WTC11 (cell line): ENCODE measurements at regions not wholly inside any gene's neighbourhood (a gene's known extent, or its start where the extent isn't known, plus 50 kb on each side); places are given as distances from the start of the nearest gene placed in this dataset.
A peak's percentile ranks its signal among the peaks of the same experiment; 100 is the strongest.

Source experiments
- ATAC-seq: fragments of 200-7000 bp; cut with Tn5 transposase; 2 replicates; pipeline ENCODE4 v1.10.0; 2021; ENCODE audit warnings: mild to moderate bottlenecking, moderate library complexity
- CTCF ChIA-PET: fragments of 300-600 bp; sonication (Branson Sonifier 250); formaldehyde crosslinking; loops from one replicate; lab custom pipeline; 2021; ENCODE audit warnings: antibody characterized with exemption; lab: Charles Lee
- POLR2A ChIA-PET: fragments of 350-600 bp; sonication (Branson Sonifier 250); formaldehyde crosslinking; loops from one replicate; lab custom pipeline; 2021; ENCODE audit warnings: antibody characterized with exemption; lab: Charles Lee
- DNase-seq: peaks from one replicate; pipeline ENCODE4 v3.0.0; 2021; ENCODE audit warnings: low spot score
- H3K27ac Mint-ChIP-seq: 2 replicates; pipeline ENCODE4 v1.8.0; 2021; ENCODE audit warnings: mixed read lengths
- H3K27me3 Mint-ChIP-seq: 2 replicates; pipeline ENCODE4 v1.8.0; 2021; ENCODE audit warnings: low read depth, mild to moderate bottlenecking, moderate library complexity, mixed read lengths
- H3K36me3 Mint-ChIP-seq: 2 replicates; pipeline ENCODE4 v1.8.0; 2021; ENCODE audit warnings: mixed read lengths
- H3K4me1 Mint-ChIP-seq: 2 replicates; pipeline ENCODE4 v1.8.0; 2022; ENCODE audit warnings: mixed read lengths
- H3K4me3 Mint-ChIP-seq: 2 replicates; pipeline ENCODE4 v1.8.0; 2021; ENCODE audit warnings: mild to moderate bottlenecking, moderate library complexity, mixed read lengths
- H3K9me3 Mint-ChIP-seq: 2 replicates; pipeline ENCODE4 v1.8.0; 2021; ENCODE audit warnings: mixed read lengths
- CBFB ChIP-seq: sonication (generic); formaldehyde crosslinking; IDR thresholded peaks from 2 replicates; pipeline ENCODE4 v1.8.1; 2022; ENCODE audit warnings: mild to moderate bottlenecking, low read depth, missing genetic modification reagents
- ELF4 ChIP-seq: sonication (generic); formaldehyde crosslinking; IDR thresholded peaks from 2 replicates; pipeline ENCODE4 v1.8.1; 2022; ENCODE audit warnings: low read depth, mild to moderate bottlenecking, moderate library complexity, missing genetic modification reagents
- ESRRA ChIP-seq: sonication (generic); formaldehyde crosslinking; IDR thresholded peaks from 2 replicates; pipeline ENCODE4 v1.8.1; 2022; ENCODE audit warnings: mild to moderate bottlenecking, missing genetic modification reagents, borderline replicate concordance
- FOXK1 ChIP-seq: sonication (generic); formaldehyde crosslinking; IDR thresholded peaks from 2 replicates; pipeline ENCODE4 v1.8.0; 2022; ENCODE audit warnings: mild to moderate bottlenecking, moderate library complexity, missing genetic modification reagents
- MAX ChIP-seq: sonication (generic); formaldehyde crosslinking; IDR thresholded peaks from 2 replicates; pipeline ENCODE4 v1.8.0; 2022; ENCODE audit warnings: mild to moderate bottlenecking, missing genetic modification reagents
- MYBL2 ChIP-seq: sonication (generic); formaldehyde crosslinking; IDR thresholded peaks from 2 replicates; pipeline ENCODE4 v1.8.1; 2023; ENCODE audit warnings: mild to moderate bottlenecking, moderate library complexity, missing genetic modification reagents
- NFE2L1 ChIP-seq: sonication (generic); formaldehyde crosslinking; IDR thresholded peaks from 2 replicates; pipeline ENCODE4 v1.8.1; 2023; ENCODE audit warnings: missing genetic modification reagents
- NR1H2 ChIP-seq: sonication (generic); formaldehyde crosslinking; IDR thresholded peaks from 2 replicates; pipeline ENCODE4 v1.9.0; 2021; ENCODE audit warnings: mild to moderate bottlenecking, moderate library complexity, missing genetic modification reagents
- NR2C2 ChIP-seq: sonication (generic); formaldehyde crosslinking; IDR thresholded peaks from 2 replicates; pipeline ENCODE4 v1.8.0; 2022; ENCODE audit warnings: mild to moderate bottlenecking, missing genetic modification reagents
- PRDM15 ChIP-seq: sonication (generic); formaldehyde crosslinking; IDR thresholded peaks from 2 replicates; pipeline ENCODE4 v1.8.0; 2022; ENCODE audit warnings: missing genetic modification reagents
- TEAD1 ChIP-seq: sonication (generic); formaldehyde crosslinking; IDR thresholded peaks from 2 replicates; pipeline ENCODE4 v1.8.0; 2022; ENCODE audit warnings: mild to moderate bottlenecking, missing genetic modification reagents
- USF1 ChIP-seq: sonication (generic); formaldehyde crosslinking; IDR thresholded peaks from 2 replicates; pipeline ENCODE4 v1.8.0; 2022; ENCODE audit warnings: mild to moderate bottlenecking, missing genetic modification reagents
- ZBTB21 ChIP-seq: sonication (generic); formaldehyde crosslinking; IDR thresholded peaks from 2 replicates; pipeline ENCODE4 v1.8.1; 2023; ENCODE audit warnings: mild to moderate bottlenecking, missing genetic modification reagents, borderline replicate concordance
- ZNF121 ChIP-seq: sonication (generic); formaldehyde crosslinking; IDR thresholded peaks from 2 replicates; pipeline ENCODE4 v1.8.0; 2023; ENCODE audit warnings: missing genetic modification reagents
- ZNF138 ChIP-seq: sonication (generic); formaldehyde crosslinking; conservative IDR thresholded peaks from 2 replicates; pipeline ENCODE4 v1.8.1; 2022; ENCODE audit warnings: mild to moderate bottlenecking, moderate library complexity, missing genetic modification reagents
- ZNF263 ChIP-seq: sonication (generic); formaldehyde crosslinking; IDR thresholded peaks from 2 replicates; pipeline ENCODE4 v1.8.1; 2022; ENCODE audit warnings: low read depth, mild to moderate bottlenecking, moderate library complexity, missing genetic modification reagents
- TF ChIP-seq, protein P1 (sequence below): sonication (generic); formaldehyde crosslinking; IDR thresholded peaks from 2 replicates; pipeline ENCODE4 v1.8.0; 2023; ENCODE audit warnings: missing genetic modification reagents, mild to moderate bottlenecking, borderline replicate concordance
- TF ChIP-seq, protein P2 (sequence below): sonication (generic); formaldehyde crosslinking; IDR thresholded peaks from 2 replicates; pipeline ENCODE4 v1.8.1; 2022; ENCODE audit warnings: missing genetic modification reagents, borderline replicate concordance
- TF ChIP-seq, protein P3 (sequence below): sonication (generic); formaldehyde crosslinking; IDR thresholded peaks from 2 replicates; pipeline ENCODE4 v1.8.1; 2023; ENCODE audit warnings: mild to moderate bottlenecking, missing genetic modification reagents, moderate library complexity
- TF ChIP-seq, protein P4 (sequence below): sonication (generic); formaldehyde crosslinking; IDR thresholded peaks from 2 replicates; pipeline ENCODE4 v1.8.0; 2023; ENCODE audit warnings: mild to moderate bottlenecking, missing genetic modification reagents

- H3K36me3 Mint-ChIP-seq = no peaks in the 10 kb centered on the region
- ChIA-PET POLR2A (interaction anchor here (0.6 to 4.5 kb wide), 15 partner anchors 8 to 305 kb away, joined by 3 to 77 read pairs (median 3); partner anchors contain the start of genes ABCA1 and SLC44A1), CTCF (interaction anchor here (1.2 to 3.3 kb wide), 4 partner anchors 32 to 130 kb away, joined by 5 to 21 read pairs (median 9); no protein-coding TSS in a partner anchor)
- ATAC-seq (peak; percentile 80), DNase-seq (peak; percentile 76)
- H3K9me3 Mint-ChIP-seq = no peaks in the 10 kb centered on the region
- peak overlapping the region; percentile 99 for H3K27ac Mint-ChIP-seq
- peaks cover 57% of the 10 kb centered on the region for H3K4me1 Mint-ChIP-seq
- peaks cover 46% of the 10 kb centered on the region for H3K27me3 Mint-ChIP-seq
- peak overlapping the region; percentile 80 for H3K4me3 Mint-ChIP-seq
- TF ChIP-seq, protein P1, sequence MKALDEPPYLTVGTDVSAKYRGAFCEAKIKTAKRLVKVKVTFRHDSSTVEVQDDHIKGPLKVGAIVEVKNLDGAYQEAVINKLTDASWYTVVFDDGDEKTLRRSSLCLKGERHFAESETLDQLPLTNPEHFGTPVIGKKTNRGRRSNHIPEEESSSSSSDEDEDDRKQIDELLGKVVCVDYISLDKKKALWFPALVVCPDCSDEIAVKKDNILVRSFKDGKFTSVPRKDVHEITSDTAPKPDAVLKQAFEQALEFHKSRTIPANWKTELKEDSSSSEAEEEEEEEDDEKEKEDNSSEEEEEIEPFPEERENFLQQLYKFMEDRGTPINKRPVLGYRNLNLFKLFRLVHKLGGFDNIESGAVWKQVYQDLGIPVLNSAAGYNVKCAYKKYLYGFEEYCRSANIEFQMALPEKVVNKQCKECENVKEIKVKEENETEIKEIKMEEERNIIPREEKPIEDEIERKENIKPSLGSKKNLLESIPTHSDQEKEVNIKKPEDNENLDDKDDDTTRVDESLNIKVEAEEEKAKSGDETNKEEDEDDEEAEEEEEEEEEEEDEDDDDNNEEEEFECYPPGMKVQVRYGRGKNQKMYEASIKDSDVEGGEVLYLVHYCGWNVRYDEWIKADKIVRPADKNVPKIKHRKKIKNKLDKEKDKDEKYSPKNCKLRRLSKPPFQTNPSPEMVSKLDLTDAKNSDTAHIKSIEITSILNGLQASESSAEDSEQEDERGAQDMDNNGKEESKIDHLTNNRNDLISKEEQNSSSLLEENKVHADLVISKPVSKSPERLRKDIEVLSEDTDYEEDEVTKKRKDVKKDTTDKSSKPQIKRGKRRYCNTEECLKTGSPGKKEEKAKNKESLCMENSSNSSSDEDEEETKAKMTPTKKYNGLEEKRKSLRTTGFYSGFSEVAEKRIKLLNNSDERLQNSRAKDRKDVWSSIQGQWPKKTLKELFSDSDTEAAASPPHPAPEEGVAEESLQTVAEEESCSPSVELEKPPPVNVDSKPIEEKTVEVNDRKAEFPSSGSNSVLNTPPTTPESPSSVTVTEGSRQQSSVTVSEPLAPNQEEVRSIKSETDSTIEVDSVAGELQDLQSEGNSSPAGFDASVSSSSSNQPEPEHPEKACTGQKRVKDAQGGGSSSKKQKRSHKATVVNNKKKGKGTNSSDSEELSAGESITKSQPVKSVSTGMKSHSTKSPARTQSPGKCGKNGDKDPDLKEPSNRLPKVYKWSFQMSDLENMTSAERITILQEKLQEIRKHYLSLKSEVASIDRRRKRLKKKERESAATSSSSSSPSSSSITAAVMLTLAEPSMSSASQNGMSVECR = 0 out of 2 replicates have a peak, but pooled peaks have one; percentile 38
- TF ChIP-seq MAX (CRISPR knock-in tag) (peak; percentile 93), ZNF121 (peak; percentile 54; the same call in 1 of the 2 replicates), CBFB (CRISPR knock-in tag) (peak; percentile 31; the same call in 1 of the 2 replicates), PRDM15 (CRISPR knock-in tag) (no peak), ESRRA (no peak), ZNF263 (CRISPR knock-in tag) (no peak), ZNF138 (CRISPR knock-in tag) (no peak), NR2C2 (CRISPR knock-in tag) (no peak), ZBTB21 (CRISPR knock-in tag) (peak; percentile 69; the same call in 1 of the 2 replicates), USF1 (peak; percentile 67; the same call in 1 of the 2 replicates), ELF4 (CRISPR knock-in tag) (no peak), NR1H2 (CRISPR knock-in tag) (no peak), FOXK1 (peak; percentile 82), NFE2L1 (CRISPR knock-in tag) (no peak), MYBL2 (CRISPR knock-in tag) (peak; percentile 46; the same call in 1 of the 2 replicates), TEAD1 (CRISPR knock-in tag) (peak; percentile 66; the same call in 1 of the 2 replicates)
- TF ChIP-seq, protein P2, sequence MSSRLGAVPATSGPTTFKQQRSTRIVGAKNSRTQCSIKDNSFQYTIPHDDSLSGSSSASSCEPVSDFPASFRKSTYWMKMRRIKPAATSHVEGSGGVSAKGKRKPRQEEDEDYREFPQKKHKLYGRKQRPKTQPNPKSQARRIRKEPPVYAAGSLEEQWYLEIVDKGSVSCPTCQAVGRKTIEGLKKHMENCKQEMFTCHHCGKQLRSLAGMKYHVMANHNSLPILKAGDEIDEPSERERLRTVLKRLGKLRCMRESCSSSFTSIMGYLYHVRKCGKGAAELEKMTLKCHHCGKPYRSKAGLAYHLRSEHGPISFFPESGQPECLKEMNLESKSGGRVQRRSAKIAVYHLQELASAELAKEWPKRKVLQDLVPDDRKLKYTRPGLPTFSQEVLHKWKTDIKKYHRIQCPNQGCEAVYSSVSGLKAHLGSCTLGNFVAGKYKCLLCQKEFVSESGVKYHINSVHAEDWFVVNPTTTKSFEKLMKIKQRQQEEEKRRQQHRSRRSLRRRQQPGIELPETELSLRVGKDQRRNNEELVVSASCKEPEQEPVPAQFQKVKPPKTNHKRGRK (CRISPR knock-in tag) = no peak
- TF ChIP-seq, protein P3, sequence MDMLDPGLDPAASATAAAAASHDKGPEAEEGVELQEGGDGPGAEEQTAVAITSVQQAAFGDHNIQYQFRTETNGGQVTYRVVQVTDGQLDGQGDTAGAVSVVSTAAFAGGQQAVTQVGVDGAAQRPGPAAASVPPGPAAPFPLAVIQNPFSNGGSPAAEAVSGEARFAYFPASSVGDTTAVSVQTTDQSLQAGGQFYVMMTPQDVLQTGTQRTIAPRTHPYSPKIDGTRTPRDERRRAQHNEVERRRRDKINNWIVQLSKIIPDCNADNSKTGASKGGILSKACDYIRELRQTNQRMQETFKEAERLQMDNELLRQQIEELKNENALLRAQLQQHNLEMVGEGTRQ = peak; percentile 66; the same call in 1 of the 2 replicates
- TF ChIP-seq, protein P4, sequence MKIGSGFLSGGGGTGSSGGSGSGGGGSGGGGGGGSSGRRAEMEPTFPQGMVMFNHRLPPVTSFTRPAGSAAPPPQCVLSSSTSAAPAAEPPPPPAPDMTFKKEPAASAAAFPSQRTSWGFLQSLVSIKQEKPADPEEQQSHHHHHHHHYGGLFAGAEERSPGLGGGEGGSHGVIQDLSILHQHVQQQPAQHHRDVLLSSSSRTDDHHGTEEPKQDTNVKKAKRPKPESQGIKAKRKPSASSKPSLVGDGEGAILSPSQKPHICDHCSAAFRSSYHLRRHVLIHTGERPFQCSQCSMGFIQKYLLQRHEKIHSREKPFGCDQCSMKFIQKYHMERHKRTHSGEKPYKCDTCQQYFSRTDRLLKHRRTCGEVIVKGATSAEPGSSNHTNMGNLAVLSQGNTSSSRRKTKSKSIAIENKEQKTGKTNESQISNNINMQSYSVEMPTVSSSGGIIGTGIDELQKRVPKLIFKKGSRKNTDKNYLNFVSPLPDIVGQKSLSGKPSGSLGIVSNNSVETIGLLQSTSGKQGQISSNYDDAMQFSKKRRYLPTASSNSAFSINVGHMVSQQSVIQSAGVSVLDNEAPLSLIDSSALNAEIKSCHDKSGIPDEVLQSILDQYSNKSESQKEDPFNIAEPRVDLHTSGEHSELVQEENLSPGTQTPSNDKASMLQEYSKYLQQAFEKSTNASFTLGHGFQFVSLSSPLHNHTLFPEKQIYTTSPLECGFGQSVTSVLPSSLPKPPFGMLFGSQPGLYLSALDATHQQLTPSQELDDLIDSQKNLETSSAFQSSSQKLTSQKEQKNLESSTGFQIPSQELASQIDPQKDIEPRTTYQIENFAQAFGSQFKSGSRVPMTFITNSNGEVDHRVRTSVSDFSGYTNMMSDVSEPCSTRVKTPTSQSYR (CRISPR knock-in tag) = no peak
These were observed 65.5 kb upstream of the ABCA1 start for GRCh38 chr9:104993291-104993963.
